WTC11 (cell line): ENCODE measurements at regions not wholly inside any gene's neighbourhood (a gene's known extent, or its start where the extent isn't known, plus 50 kb on each side); places are given as distances from the start of the nearest gene placed in this dataset.
"Not testable (repeated sequence)": the region's sequence is repeated elsewhere in the genome, so short reads cannot be mapped to it uniquely, and the experiment has no call there.

ENCODE experiments used
- ATAC-seq: fragments of 200-7000 bp; cut with Tn5 transposase; 2 replicates; pipeline ENCODE4 v1.10.0; 2021; ENCODE audit warnings: mild to moderate bottlenecking, moderate library complexity
- CTCF ChIA-PET: fragments of 300-600 bp; sonication (Branson Sonifier 250); formaldehyde crosslinking; loops from one replicate; lab custom pipeline; 2021; ENCODE audit warnings: antibody characterized with exemption; lab: Charles Lee
- POLR2A ChIA-PET: fragments of 350-600 bp; sonication (Branson Sonifier 250); formaldehyde crosslinking; loops from one replicate; lab custom pipeline; 2021; ENCODE audit warnings: antibody characterized with exemption; lab: Charles Lee
- DNase-seq: peaks from one replicate; pipeline ENCODE4 v3.0.0; 2021; ENCODE audit warnings: low spot score
- H3K27ac Mint-ChIP-seq: 2 replicates; pipeline ENCODE4 v1.8.0; 2021; ENCODE audit warnings: mixed read lengths
- H3K27me3 Mint-ChIP-seq: 2 replicates; pipeline ENCODE4 v1.8.0; 2021; ENCODE audit warnings: low read depth, mild to moderate bottlenecking, moderate library complexity, mixed read lengths
- H3K36me3 Mint-ChIP-seq: 2 replicates; pipeline ENCODE4 v1.8.0; 2021; ENCODE audit warnings: mixed read lengths
- H3K4me1 Mint-ChIP-seq: 2 replicates; pipeline ENCODE4 v1.8.0; 2022; ENCODE audit warnings: mixed read lengths
- H3K4me3 Mint-ChIP-seq: 2 replicates; pipeline ENCODE4 v1.8.0; 2021; ENCODE audit warnings: mild to moderate bottlenecking, moderate library complexity, mixed read lengths
- H3K9me3 Mint-ChIP-seq: 2 replicates; pipeline ENCODE4 v1.8.0; 2021; ENCODE audit warnings: mixed read lengths
- ATF1 ChIP-seq: sonication (generic); formaldehyde crosslinking; IDR thresholded peaks from 2 replicates; pipeline ENCODE4 v1.8.1; 2023; ENCODE audit warnings: mild to moderate bottlenecking, moderate library complexity, missing genetic modification reagents
- ELF4 ChIP-seq: sonication (generic); formaldehyde crosslinking; IDR thresholded peaks from 2 replicates; pipeline ENCODE4 v1.8.1; 2022; ENCODE audit warnings: low read depth, mild to moderate bottlenecking, moderate library complexity, missing genetic modification reagents
- EMX1 ChIP-seq: fragments of 250-450 bp; sonication (Bioruptor Pico); IDR thresholded peaks from 2 replicates; pipeline ENCODE4 v1.8.0; 2021; ENCODE audit warnings: mild to moderate bottlenecking
- FOXJ3 ChIP-seq: sonication (generic); formaldehyde crosslinking; IDR thresholded peaks from 2 replicates; pipeline ENCODE4 v1.9.0; 2021; ENCODE audit warnings: missing genetic modification reagents, mild to moderate bottlenecking, borderline replicate concordance
- FOXP1 ChIP-seq: sonication (generic); formaldehyde crosslinking; IDR thresholded peaks from 2 replicates; pipeline ENCODE4 v1.8.0; 2022; ENCODE audit warnings: missing genetic modification reagents, mild to moderate bottlenecking, moderate library complexity, borderline replicate concordance
- GTF2I ChIP-seq: fragments of 250-450 bp; sonication (Bioruptor Pico); conservative IDR thresholded peaks from 2 replicates; pipeline ENCODE4 v1.4.0; 2021; ENCODE audit warnings: mild to moderate bottlenecking
- KAT7 ChIP-seq: sonication (generic); formaldehyde crosslinking; IDR thresholded peaks from 2 replicates; pipeline ENCODE4 v1.8.1; 2023; ENCODE audit warnings: missing genetic modification reagents, mild to moderate bottlenecking, borderline replicate concordance
- MYBL2 ChIP-seq: sonication (generic); formaldehyde crosslinking; IDR thresholded peaks from 2 replicates; pipeline ENCODE4 v1.8.1; 2023; ENCODE audit warnings: mild to moderate bottlenecking, moderate library complexity, missing genetic modification reagents
- NFYB ChIP-seq: sonication (generic); formaldehyde crosslinking; conservative IDR thresholded peaks from 2 replicates; pipeline ENCODE4 v1.8.0; 2022; ENCODE audit warnings: low read depth, missing genetic modification reagents
- SMAD3 ChIP-seq: sonication (generic); formaldehyde crosslinking; IDR thresholded peaks from 2 replicates; pipeline ENCODE4 v1.8.0; 2022; ENCODE audit warnings: missing genetic modification reagents, mild to moderate bottlenecking, borderline replicate concordance
- TEAD4 ChIP-seq: sonication (generic); formaldehyde crosslinking; IDR thresholded peaks from 2 replicates; pipeline ENCODE4 v1.8.0; 2022; ENCODE audit warnings: mild to moderate bottlenecking, missing genetic modification reagents
- TP53 ChIP-seq: sonication (generic); formaldehyde crosslinking; IDR thresholded peaks from 2 replicates; pipeline ENCODE4 v1.8.1; 2023; ENCODE audit warnings: mild to moderate bottlenecking, missing genetic modification reagents
- ZNF317 ChIP-seq: sonication (generic); formaldehyde crosslinking; IDR thresholded peaks from 2 replicates; pipeline ENCODE4 v1.8.1; 2023; ENCODE audit warnings: low read depth, mild to moderate bottlenecking, moderate library complexity, missing genetic modification reagents, borderline replicate concordance
- TF ChIP-seq, protein P1 (sequence below): sonication (generic); formaldehyde crosslinking; IDR thresholded peaks from 2 replicates; pipeline ENCODE4 v1.8.1; 2023; ENCODE audit warnings: mild to moderate bottlenecking, missing genetic modification reagents
- TF ChIP-seq, protein P2 (sequence below): sonication (generic); formaldehyde crosslinking; IDR thresholded peaks from 2 replicates; pipeline ENCODE4 v1.8.0; 2022; ENCODE audit warnings: mild to moderate bottlenecking, missing genetic modification reagents
- TF ChIP-seq, protein P3 (sequence below): fragments of 250-450 bp; sonication (Bioruptor Pico); IDR thresholded peaks from 2 replicates; pipeline ENCODE4 v1.9.0; 2021; ENCODE audit warnings: moderate library complexity, mild to moderate bottlenecking, inconsistent platforms, borderline replicate concordance
- TF ChIP-seq, protein P4 (sequence below): sonication (generic); formaldehyde crosslinking; IDR thresholded peaks from 2 replicates; pipeline ENCODE4 v1.8.1; 2023; ENCODE audit warnings: mild to moderate bottlenecking, missing genetic modification reagents, moderate library complexity

DNA sequence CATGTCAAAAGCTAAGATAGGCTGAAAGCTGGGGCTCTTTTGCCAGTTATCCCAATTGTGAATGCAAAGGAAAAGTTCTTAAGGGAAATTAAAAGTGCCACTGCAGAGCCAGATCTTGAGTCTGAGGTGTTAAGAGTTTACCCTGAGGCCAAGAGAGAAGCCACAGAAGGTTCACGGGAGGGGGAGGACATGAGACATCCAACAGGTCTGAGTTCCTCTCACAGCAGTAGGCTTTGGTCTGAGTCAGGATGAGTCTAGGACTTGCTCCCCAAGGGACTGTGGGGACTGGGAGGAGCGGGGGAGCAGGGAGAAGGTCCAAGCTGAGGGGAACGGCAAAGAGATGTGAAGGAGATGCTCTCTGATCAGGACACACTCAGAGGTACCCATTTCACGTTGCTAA is 411.2 kb upstream of the CAMK1G start:
- ChIA-PET CTCF (no interaction called here), POLR2A (no interaction called here)
- Mint-ChIP-seq H3K36me3 (peaks cover 19% of the 10 kb centered on the region), H3K4me3 (no peak overlapping the region), H3K27ac (no peak overlapping the region), H3K27me3 (no peaks in the 10 kb centered on the region; the same call in none of the 2 replicates), H3K9me3 (peaks cover 38% of the 10 kb centered on the region), H3K4me1 (peaks cover 3% of the 10 kb centered on the region; the same call in 1 of the 2 replicates)
- no peak for ATAC-seq
- TF ChIP-seq, protein P1, sequence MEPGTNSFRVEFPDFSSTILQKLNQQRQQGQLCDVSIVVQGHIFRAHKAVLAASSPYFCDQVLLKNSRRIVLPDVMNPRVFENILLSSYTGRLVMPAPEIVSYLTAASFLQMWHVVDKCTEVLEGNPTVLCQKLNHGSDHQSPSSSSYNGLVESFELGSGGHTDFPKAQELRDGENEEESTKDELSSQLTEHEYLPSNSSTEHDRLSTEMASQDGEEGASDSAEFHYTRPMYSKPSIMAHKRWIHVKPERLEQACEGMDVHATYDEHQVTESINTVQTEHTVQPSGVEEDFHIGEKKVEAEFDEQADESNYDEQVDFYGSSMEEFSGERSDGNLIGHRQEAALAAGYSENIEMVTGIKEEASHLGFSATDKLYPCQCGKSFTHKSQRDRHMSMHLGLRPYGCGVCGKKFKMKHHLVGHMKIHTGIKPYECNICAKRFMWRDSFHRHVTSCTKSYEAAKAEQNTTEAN = no peak
- TF ChIP-seq, protein P2, sequence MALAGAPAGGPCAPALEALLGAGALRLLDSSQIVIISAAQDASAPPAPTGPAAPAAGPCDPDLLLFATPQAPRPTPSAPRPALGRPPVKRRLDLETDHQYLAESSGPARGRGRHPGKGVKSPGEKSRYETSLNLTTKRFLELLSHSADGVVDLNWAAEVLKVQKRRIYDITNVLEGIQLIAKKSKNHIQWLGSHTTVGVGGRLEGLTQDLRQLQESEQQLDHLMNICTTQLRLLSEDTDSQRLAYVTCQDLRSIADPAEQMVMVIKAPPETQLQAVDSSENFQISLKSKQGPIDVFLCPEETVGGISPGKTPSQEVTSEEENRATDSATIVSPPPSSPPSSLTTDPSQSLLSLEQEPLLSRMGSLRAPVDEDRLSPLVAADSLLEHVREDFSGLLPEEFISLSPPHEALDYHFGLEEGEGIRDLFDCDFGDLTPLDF (CRISPR knock-in tag) = no peak
- TF ChIP-seq FOXP1 = no peak
- TF ChIP-seq, protein P3, sequence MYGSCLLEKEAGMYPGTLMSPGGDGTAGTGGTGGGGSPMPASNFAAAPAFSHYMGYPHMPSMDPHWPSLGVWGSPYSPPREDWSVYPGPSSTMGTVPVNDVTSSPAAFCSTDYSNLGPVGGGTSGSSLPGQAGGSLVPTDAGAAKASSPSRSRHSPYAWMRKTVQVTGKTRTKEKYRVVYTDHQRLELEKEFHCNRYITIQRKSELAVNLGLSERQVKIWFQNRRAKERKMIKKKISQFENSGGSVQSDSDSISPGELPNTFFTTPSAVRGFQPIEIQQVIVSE (CRISPR knock-in tag) = no peak
- no peak for TF ChIP-seq FOXJ3
- TF ChIP-seq NFYB (CRISPR knock-in tag) = no peak
- no peak for TF ChIP-seq ELF4 (CRISPR knock-in tag)
- TF ChIP-seq MYBL2 = no peak
- no peak for TF ChIP-seq EMX1 (CRISPR knock-in tag)
- TF ChIP-seq ATF1 (CRISPR knock-in tag) = no peak
- TF ChIP-seq TP53 (CRISPR knock-in tag) = no peak
- TF ChIP-seq KAT7 (CRISPR knock-in tag) = no peak
- TF ChIP-seq SMAD3 (CRISPR knock-in tag) = no peak
- no peak for TF ChIP-seq TEAD4 (CRISPR knock-in tag)
- DNase-seq = no peak

DNA sequence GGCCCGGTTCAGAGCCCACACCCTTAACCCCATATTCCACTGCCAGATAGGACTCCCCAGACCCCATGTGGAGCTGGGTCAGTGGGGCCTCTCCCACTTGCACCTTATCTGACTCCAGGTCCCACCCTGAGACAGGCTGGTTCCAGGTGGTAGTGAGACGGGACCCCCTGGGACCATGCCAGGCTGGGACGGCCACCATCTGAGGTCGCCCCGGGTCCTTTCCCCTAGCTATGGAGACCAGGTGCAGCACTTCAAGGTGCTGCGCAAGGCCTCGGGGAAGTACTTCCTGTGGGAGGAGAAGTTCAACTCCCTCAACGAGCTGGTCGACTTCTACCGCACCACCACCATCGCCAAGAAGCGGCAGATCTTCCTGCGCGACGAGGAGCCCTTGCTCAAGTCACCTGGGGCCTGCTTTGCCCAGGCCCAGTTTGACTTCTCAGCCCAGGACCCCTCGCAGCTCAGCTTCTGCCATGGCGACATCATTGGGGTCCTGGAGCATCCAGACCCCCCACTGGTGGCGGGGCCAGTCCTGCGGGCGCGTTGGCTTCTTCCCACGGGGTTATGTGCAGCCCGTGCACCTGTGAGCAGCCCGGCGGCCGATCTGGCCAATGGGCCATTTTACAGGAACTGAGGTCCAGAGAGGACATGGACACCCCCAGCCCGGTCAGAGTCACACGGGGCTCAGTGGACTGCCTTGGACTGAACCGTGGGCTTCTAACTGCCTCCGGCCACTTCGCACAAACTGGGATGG is 410.5 kb upstream of the CAMK1G start:
- H3K27me3 Mint-ChIP-seq, CTCF ChIA-PET, H3K27ac Mint-ChIP-seq: not testable (repeated sequence)

DNA sequence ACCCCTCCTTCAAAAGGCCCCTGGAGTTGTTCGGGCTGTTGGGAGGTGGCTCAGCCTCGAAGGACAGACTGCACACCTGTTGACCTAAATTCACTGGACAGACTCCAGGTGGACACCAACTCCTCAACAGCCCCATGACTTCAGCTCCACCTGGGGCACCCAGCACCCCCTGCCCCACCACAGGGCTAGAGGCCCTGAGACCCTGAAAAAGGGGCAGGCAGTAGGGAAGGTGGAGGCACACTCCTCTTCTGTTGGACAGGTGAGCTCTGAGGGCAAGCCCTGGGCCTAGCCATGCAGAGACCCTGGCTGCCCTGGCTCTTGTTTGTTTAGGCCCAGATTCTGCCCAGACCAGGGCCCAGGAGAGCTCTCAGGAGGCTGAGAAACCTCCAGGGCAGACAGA is 409.7 kb upstream of the CAMK1G start:
- H3K4me3 Mint-ChIP-seq, ATAC-seq, POLR2A ChIA-PET, CTCF ChIA-PET, H3K4me1 Mint-ChIP-seq, H3K27ac Mint-ChIP-seq, DNase-seq, H3K27me3 Mint-ChIP-seq: not testable (repeated sequence)
- Mint-ChIP-seq H3K36me3 (peaks cover 30% of the 10 kb centered on the region), H3K9me3 (peaks cover 49% of the 10 kb centered on the region)

More for the DNA sequence above, 410.5 kb upstream of the CAMK1G start:
- DNase-seq, ATAC-seq, H3K4me3 Mint-ChIP-seq, POLR2A ChIA-PET, H3K4me1 Mint-ChIP-seq: not testable (repeated sequence)
- Mint-ChIP-seq H3K36me3 (peaks cover 23% of the 10 kb centered on the region), H3K9me3 (peaks cover 41% of the 10 kb centered on the region)

DNA sequence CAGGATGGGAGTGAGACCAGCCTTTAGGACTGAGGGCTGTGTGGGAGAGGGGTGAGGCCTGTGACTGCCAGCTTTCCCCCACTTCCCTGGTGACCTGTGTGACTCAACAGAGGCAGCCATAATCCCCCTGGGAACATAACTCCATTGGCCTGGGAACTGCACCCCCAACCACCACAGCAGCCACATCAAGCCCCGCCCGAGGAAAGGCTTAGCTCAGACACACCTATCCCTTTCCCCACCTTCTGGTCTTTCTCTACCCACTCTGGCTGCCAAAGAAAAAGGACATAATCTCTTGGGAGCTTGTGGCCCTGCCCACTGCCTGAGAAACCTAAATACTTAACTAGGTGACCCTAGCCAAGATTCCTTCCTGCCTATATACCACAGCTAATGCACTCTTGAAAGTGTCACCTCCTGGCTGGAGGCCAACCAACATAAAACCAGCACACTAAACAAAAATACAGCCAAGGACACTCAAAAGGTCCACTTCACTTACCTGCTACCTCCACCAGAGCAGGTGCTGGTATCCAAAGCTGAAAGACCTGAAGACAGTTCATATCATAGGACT is 406.6 kb upstream of the CAMK1G start:
- peaks cover 41% of the 10 kb centered on the region for H3K36me3 Mint-ChIP-seq
- ChIA-PET POLR2A (no interaction called here), CTCF (interaction anchor here (0.5 kb wide), 1 partner anchor 1849 kb away, joined by 3 read pairs; no protein-coding TSS in a partner anchor)
- peaks cover 81% of the 10 kb centered on the region for H3K9me3 Mint-ChIP-seq
- no peak for ATAC-seq
- no peak overlapping the region for H3K27ac Mint-ChIP-seq
- H3K4me3 Mint-ChIP-seq = no peak overlapping the region
- peaks cover 3% of the 10 kb centered on the region; the same call in 1 of the 2 replicates for H3K4me1 Mint-ChIP-seq
- H3K27me3 Mint-ChIP-seq = peaks cover 3% of the 10 kb centered on the region
- TF ChIP-seq, protein P4, sequence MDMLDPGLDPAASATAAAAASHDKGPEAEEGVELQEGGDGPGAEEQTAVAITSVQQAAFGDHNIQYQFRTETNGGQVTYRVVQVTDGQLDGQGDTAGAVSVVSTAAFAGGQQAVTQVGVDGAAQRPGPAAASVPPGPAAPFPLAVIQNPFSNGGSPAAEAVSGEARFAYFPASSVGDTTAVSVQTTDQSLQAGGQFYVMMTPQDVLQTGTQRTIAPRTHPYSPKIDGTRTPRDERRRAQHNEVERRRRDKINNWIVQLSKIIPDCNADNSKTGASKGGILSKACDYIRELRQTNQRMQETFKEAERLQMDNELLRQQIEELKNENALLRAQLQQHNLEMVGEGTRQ (CRISPR knock-in tag) = no peak
- TF ChIP-seq ZNF317 = no peak
- no peak for TF ChIP-seq GTF2I
- TF ChIP-seq EMX1 (CRISPR knock-in tag) = no peak
- TF ChIP-seq, all 79 proteins: peak for 0
- no peak for DNase-seq
